GM06990 (cell line): ENCODE measurements at regions not wholly inside any gene's neighbourhood (a gene's known extent, or its start where the extent isn't known, plus 50 kb on each side); places are given as distances from the start of the nearest gene placed in this dataset.

Experiments
- DNase-seq: peaks from one replicate; pipeline ENCODE4 v3.0.0-alpha.2; 2011; ENCODE audit not compliant: insufficient read length; ENCODE audit errors: extremely low read depth
- H3K27me3 ChIP-seq: replicated peaks from 2 replicates; pipeline ENCODE4 v1.6.0; 2011; ENCODE audit warnings: low read length; ENCODE audit not compliant: control insufficient read depth, insufficient read depth
- H3K36me3 ChIP-seq: 2 replicates; pipeline ENCODE4 v1.5.1; 2011; ENCODE audit warnings: low read length; ENCODE audit not compliant: control insufficient read depth, insufficient read depth
- H3K4me3 ChIP-seq: replicated peaks from 2 replicates; pipeline ENCODE4 v1.5.1; 2011; ENCODE audit warnings: low read depth, mild to moderate bottlenecking, control low read depth, low read length
- CTCF ChIP-seq: IDR thresholded peaks from 2 replicates; pipeline ENCODE4 v1.5.1; 2011; ENCODE audit warnings: low read length, control low read depth, mild to moderate bottlenecking, inconsistent platforms; ENCODE audit not compliant: insufficient read depth, poor library complexity, severe bottlenecking

- TF ChIP-seq CTCF, result no peak
Observed at GRCh38 chr11:109854731-109855130, 238.5 kb upstream of the ZC3H12C start.

GRCh38 chr11:109856928-109857327, 236.3 kb upstream of the ZC3H12C start:
- no peak overlapping the region for H3K4me3 ChIP-seq
- no peak for DNase-seq
- no peak for TF ChIP-seq CTCF
- no peaks in the 10 kb centered on the region for H3K36me3 ChIP-seq
- no peaks in the 10 kb centered on the region for H3K27me3 ChIP-seq

More at GRCh38 chr11:109854731-109855130, 238.5 kb upstream of the ZC3H12C start:
- Histone ChIP-seq H3K36me3 (no peaks in the 10 kb centered on the region), H3K4me3 (no peak overlapping the region), H3K27me3 (no peaks in the 10 kb centered on the region)
- no peak for DNase-seq

GRCh38 chr11:109857637-109858036, 235.6 kb upstream of the ZC3H12C start:
- Histone ChIP-seq H3K36me3 (no peaks in the 10 kb centered on the region), H3K27me3 (no peaks in the 10 kb centered on the region), H3K4me3 (no peak overlapping the region)
- TF ChIP-seq CTCF, result no peak
- no peak for DNase-seq

- DNase-seq, result no peak
- no peaks in the 10 kb centered on the region for H3K36me3 ChIP-seq
- no peaks in the 10 kb centered on the region for H3K27me3 ChIP-seq
- no peak for TF ChIP-seq CTCF
- H3K4me3 ChIP-seq, result no peak overlapping the region
Observed at GRCh38 chr11:109858152-109858551, 235.0 kb upstream of the ZC3H12C start.

GRCh38 chr11:109859045-109859724, 234.0 kb upstream of the ZC3H12C start:
- Histone ChIP-seq H3K27me3 (no peaks in the 10 kb centered on the region), H3K4me3 (no peak overlapping the region), H3K36me3 (no peaks in the 10 kb centered on the region)
- no peak for DNase-seq
- TF ChIP-seq CTCF, result no peak

- Histone ChIP-seq H3K4me3 (no peak overlapping the region), H3K36me3 (no peaks in the 10 kb centered on the region), H3K27me3 (no peaks in the 10 kb centered on the region)
- no peak for TF ChIP-seq CTCF
- no peak for DNase-seq
Observed at GRCh38 chr11:109862835-109863234, 230.4 kb upstream of the ZC3H12C start.
